Retinal pigment epithelial cell (primary cell): ENCODE measurements at regions not wholly inside any gene's neighbourhood (a gene's known extent, or its start where the extent isn't known, plus 50 kb on each side); places are given as distances from the start of the nearest gene placed in this dataset.

Experiments used
- DNase-seq: peaks from one replicate; pipeline ENCODE4 v3.0.0-alpha.2; 2010; ENCODE audit warnings: low read depth
- H3K4me3 ChIP-seq: 2 replicates; pipeline ENCODE4 v1.5.1; 2011; ENCODE audit warnings: mild to moderate bottlenecking, low read length, control low read depth, moderate library complexity
- TF ChIP-seq, protein P1 (sequence below): conservative IDR thresholded peaks from 2 replicates; pipeline ENCODE4 v1.5.1; 2011; ENCODE audit warnings: low read depth, low read length, control low read depth, inconsistent platforms

GRCh38 chr10:3723766-3724165 is 61.2 kb downstream of the KLF6 start:
- TF ChIP-seq, protein P1, sequence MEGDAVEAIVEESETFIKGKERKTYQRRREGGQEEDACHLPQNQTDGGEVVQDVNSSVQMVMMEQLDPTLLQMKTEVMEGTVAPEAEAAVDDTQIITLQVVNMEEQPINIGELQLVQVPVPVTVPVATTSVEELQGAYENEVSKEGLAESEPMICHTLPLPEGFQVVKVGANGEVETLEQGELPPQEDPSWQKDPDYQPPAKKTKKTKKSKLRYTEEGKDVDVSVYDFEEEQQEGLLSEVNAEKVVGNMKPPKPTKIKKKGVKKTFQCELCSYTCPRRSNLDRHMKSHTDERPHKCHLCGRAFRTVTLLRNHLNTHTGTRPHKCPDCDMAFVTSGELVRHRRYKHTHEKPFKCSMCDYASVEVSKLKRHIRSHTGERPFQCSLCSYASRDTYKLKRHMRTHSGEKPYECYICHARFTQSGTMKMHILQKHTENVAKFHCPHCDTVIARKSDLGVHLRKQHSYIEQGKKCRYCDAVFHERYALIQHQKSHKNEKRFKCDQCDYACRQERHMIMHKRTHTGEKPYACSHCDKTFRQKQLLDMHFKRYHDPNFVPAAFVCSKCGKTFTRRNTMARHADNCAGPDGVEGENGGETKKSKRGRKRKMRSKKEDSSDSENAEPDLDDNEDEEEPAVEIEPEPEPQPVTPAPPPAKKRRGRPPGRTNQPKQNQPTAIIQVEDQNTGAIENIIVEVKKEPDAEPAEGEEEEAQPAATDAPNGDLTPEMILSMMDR = no peak
- DNase-seq = no peak
- no peak overlapping the region for H3K4me3 ChIP-seq

- TF ChIP-seq, protein P1 = no peak
- DNase-seq = peak; percentile 75
Measured at GRCh38 chr10:3720228-3721019, 64.6 kb downstream of the KLF6 start.

DNA sequence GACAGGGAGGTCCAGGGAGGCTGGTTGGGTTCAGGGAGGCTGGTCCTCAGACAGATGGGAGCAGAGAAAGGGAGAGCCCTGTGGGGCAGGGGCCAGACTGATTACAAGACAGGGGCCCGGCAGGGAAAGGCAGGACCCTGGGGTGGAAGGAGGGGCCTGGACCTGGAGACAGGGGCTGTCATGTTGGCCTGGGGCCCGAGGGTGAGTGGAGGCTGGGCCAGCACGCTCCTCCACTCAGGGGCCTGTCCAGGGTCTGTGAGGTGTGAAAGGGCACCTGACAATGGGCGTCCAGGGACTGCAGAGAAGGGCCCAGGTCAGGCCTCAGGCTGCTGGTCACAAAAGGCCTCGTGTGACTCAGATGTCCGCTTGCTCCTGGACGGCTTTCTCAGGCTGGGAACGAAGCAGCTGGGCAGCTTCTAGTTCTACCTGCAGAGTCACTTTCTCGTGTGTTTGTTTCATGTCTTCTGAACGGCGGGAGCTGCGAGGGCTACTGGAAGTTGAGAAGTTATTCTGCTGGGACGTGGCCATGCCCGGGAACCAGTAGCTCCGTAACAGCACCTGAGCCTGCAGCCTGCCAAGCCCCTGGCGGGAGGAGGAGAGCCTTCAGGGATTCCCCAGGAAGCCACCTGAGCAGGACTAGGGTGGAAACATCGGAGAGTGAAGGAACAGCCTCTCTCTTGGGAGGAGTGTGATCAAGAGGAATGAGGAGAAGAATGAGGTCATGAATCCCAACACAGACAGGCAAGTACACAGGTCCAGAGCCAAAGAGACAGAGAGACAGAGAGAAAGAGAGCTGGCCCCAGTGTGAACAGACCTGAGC is 65.8 kb downstream of the KLF6 start:
- H3K4me3 ChIP-seq = no peak overlapping the region

More at GRCh38 chr10:3720228-3721019, 64.6 kb downstream of the KLF6 start:
- no peak overlapping the region for H3K4me3 ChIP-seq

DNA sequence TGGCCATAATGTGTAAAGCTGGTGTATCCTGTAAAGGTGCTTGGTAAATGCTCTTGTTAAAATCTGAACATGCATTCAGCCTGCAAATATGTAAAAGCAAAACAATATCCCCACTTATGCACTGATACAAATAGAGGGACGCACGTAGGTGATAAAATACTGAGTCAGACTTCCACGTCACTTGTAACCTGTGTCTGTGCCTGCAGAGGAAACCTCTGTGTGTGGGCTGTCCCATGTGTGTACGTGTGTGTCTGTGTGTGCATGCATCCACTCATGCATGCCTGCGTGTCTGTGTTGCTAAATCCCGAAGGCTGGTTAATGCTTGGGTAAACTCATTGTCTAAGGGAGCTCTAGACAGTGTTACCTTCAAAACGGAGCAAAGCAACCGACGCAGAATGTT is 68.9 kb downstream of the KLF6 start:
- DNase-seq = no peak
- TF ChIP-seq, protein P1 = no peak
- no peak overlapping the region for H3K4me3 ChIP-seq

More for the DNA sequence above, 65.8 kb downstream of the KLF6 start:
- no peak for DNase-seq
- TF ChIP-seq, protein P1 = no peak

DNA sequence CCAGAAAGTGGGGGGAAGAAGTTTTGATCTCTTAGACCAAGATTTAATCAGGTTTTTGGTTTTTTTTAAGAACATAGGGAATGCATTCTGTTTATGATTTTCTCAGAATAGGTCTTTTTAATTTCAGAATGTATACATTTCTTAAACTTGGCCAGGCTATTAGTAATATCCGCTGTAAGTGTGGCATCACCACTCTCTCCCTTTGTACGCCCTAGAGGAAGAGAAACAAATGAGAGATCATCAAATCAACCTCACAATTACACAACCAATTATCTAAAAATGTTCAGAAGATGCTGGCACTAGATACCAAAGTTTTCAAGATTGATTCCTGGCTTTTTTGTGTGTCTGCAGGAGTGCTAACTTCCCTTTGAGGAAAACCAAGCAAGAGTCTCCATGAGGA is 70.0 kb downstream of the KLF6 start:
- no peak for DNase-seq
- TF ChIP-seq, protein P1 = no peak
- no peak overlapping the region for H3K4me3 ChIP-seq

- TF ChIP-seq, protein P1 = no peak
- no peak for DNase-seq
Measured at GRCh38 chr10:3714531-3714930, 70.5 kb downstream of the KLF6 start.

More at GRCh38 chr10:3714531-3714930, 70.5 kb downstream of the KLF6 start:
- no peak overlapping the region for H3K4me3 ChIP-seq
